ENCODE measurements at regions not wholly inside any gene's neighbourhood (a gene's known extent, or its start where the extent isn't known, plus 50 kb on each side); places are given as distances from the start of the nearest gene placed in this dataset.
"Not testable (repeated sequence)": the region's sequence is repeated elsewhere in the genome, so short reads cannot be mapped to it uniquely, and the experiment has no call there.

- TF ChIP-seq, protein P1, sequence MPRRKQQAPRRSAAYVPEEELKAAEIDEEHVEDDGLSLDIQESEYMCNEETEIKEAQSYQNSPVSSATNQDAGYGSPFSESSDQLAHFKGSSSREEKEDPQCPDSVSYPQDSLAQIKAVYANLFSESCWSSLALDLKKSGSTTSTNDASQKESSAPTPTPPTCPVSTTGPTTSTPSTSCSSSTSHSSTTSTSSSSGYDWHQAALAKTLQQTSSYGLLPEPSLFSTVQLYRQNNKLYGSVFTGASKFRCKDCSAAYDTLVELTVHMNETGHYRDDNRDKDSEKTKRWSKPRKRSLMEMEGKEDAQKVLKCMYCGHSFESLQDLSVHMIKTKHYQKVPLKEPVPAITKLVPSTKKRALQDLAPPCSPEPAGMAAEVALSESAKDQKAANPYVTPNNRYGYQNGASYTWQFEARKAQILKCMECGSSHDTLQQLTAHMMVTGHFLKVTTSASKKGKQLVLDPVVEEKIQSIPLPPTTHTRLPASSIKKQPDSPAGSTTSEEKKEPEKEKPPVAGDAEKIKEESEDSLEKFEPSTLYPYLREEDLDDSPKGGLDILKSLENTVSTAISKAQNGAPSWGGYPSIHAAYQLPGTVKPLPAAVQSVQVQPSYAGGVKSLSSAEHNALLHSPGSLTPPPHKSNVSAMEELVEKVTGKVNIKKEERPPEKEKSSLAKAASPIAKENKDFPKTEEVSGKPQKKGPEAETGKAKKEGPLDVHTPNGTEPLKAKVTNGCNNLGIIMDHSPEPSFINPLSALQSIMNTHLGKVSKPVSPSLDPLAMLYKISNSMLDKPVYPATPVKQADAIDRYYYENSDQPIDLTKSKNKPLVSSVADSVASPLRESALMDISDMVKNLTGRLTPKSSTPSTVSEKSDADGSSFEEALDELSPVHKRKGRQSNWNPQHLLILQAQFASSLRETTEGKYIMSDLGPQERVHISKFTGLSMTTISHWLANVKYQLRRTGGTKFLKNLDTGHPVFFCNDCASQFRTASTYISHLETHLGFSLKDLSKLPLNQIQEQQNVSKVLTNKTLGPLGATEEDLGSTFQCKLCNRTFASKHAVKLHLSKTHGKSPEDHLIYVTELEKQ (tag by site-specific recombination; IDR thresholded peaks at IDR 0.05; ENCODE audit: borderline replicate concordance), result no peak
- no peak for TF ChIP-seq OVOL3 (tag by site-specific recombination; IDR thresholded peaks at IDR 0.05)
- TF ChIP-seq, protein P2, sequence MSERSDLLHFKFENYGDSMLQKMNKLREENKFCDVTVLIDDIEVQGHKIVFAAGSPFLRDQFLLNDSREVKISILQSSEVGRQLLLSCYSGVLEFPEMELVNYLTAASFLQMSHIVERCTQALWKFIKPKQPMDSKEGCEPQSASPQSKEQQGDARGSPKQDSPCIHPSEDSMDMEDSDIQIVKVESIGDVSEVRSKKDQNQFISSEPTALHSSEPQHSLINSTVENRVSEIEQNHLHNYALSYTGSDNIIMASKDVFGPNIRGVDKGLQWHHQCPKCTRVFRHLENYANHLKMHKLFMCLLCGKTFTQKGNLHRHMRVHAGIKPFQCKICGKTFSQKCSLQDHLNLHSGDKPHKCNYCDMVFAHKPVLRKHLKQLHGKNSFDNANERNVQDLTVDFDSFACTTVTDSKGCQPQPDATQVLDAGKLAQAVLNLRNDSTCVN (tag by site-specific recombination; optimal IDR thresholded peaks at IDR 0.05), result no peak
- TF ChIP-seq ZFP41 (tag by site-specific recombination; IDR thresholded peaks at IDR 0.05; ENCODE audit: borderline replicate concordance), result no peak
- no peak for TF ChIP-seq ELK4 (IDR thresholded peaks at IDR 0.05; ENCODE audit: borderline replicate concordance, low read depth, low read length)
- TF ChIP-seq ZNF544 (tag by site-specific recombination; IDR thresholded peaks at IDR 0.05), result no peak
- TF ChIP-seq OSR2 (tag by site-specific recombination; IDR thresholded peaks at IDR 0.05), result no peak
- TF ChIP-seq ZNF184 (tag by site-specific recombination; IDR thresholded peaks at IDR 0.05), result no peak
These were observed 222.7 kb downstream of the CHIC2 start (continued) for GRCh38 chr4:53841711-53842110.

DNA sequence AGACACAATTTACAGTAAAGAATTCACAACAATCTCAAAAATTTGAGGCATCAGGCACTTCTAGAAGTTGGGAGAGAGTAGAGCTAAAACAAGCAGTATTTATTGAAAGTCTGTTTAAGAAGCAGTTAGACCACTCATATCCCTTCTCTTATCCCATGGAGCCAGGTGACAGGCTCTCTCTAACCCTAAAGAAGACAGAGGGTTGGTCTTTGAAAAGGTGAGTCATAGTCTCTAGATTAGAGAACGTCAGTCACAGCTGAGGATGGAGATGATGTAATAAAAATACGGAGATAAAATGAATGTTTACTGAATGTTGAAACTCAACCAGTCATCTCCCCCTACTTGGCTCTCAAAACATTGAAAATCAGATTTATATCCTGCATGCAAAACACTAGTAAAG lies 223.8 kb downstream of the CHIC2 start:
- TF ChIP-seq MEIS1 (CRISPR knock-in tag; IDR thresholded peaks at IDR 0.05; ENCODE audit: borderline replicate concordance) (peak; percentile 32; the same call in 1 of the 2 replicates), YY1 (tag by site-specific recombination; IDR thresholded peaks at IDR 0.05) (no peak), ZNF629 (tag by site-specific recombination; IDR thresholded peaks at IDR 0.05) (peak; percentile 42; the same call in 1 of the 2 replicates)
- Histone ChIP-seq H3K27ac (ENCODE audit: extremely low read depth, low read depth, low read length) (no peak overlapping the region), H3K36me3 (ENCODE audit: control insufficient read depth in 2 of 2, insufficient read depth in 1 of 2, low read length in 2 of 2) (no peaks in the 10 kb centered on the region), H3K4me1 (ENCODE audit: control insufficient read depth, insufficient read depth, low read length) (no peaks in the 10 kb centered on the region; the same call in 1 of the 2 replicates), H3K4me3 (ENCODE audit: low read depth, low read length) (no peak overlapping the region), H3K9me3 (ENCODE audit: control insufficient read depth, insufficient read depth, low read depth, low read length) (no peaks in the 10 kb centered on the region)
- CTCF ChIA-PET, result interaction anchor here (0.6 kb wide), 1 partner anchor 826 kb away, joined by 3 read pairs; no protein-coding TSS in a partner anchor
- POLR2A ChIA-PET, result no interaction called here

- H3K36me3 ChIP-seq (ENCODE audit: control insufficient read depth in 2 of 2, insufficient read depth in 1 of 2, low read length in 2 of 2); H3K9me3 ChIP-seq (ENCODE audit: control insufficient read depth, insufficient read depth, low read depth, low read length); H3K4me1 ChIP-seq (ENCODE audit: control insufficient read depth, insufficient read depth, low read length); H3K4me3 ChIP-seq (ENCODE audit: low read depth, low read length); POLR2A ChIA-PET; H3K27ac ChIP-seq (ENCODE audit: extremely low read depth, low read depth, low read length); CTCF ChIA-PET: not testable (repeated sequence)
These were observed 231.0 kb downstream of the CHIC2 start for GRCh38 chr4:53833302-53834003.

DNA sequence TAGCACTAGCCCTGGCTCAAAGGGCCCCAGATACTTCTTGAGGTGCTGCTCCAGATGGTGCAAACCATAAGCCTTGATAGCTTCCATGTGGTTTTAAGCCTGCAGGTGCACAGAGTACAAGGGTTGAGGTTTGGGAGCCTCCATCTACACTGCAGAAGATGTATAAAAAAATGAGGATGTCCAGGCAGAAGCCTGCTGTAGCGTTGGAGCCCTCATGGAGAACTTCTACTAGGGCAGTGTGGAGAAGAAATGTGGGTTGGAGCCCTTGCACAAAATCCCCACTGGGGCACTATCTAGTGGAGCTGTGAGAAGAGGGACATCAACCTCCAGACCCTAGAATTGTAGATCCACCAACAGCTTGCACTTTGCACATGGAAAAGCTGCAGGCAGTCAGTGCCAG lies 231.9 kb downstream of the CHIC2 start:
- no peaks in the 10 kb centered on the region for H3K9me3 ChIP-seq (ENCODE audit: control insufficient read depth, insufficient read depth, low read depth, low read length)

More for the DNA sequence above, 231.9 kb downstream of the CHIC2 start:
- Histone ChIP-seq H3K27ac (ENCODE audit: extremely low read depth, low read depth, low read length) (no peak overlapping the region), H3K36me3 (ENCODE audit: control insufficient read depth in 2 of 2, insufficient read depth in 1 of 2, low read length in 2 of 2) (no peaks in the 10 kb centered on the region), H3K4me1 (ENCODE audit: control insufficient read depth, insufficient read depth, low read length) (no peaks in the 10 kb centered on the region), H3K4me3 (ENCODE audit: low read depth, low read length) (no peak overlapping the region)
- ChIA-PET POLR2A (no interaction called here), CTCF (no interaction called here)
- TF ChIP-seq SETDB1 (IDR thresholded peaks at IDR 0.05; ENCODE audit: insufficient read length, low read length) (peak; percentile 91), ZNF585B (tag by site-specific recombination; IDR thresholded peaks at IDR 0.05) (no peak)
